ENCODE measurements at regions not wholly inside any gene's neighbourhood (a gene's known extent, or its start where the extent isn't known, plus 50 kb on each side); places are given as distances from the start of the nearest gene placed in this dataset.
A peak's percentile ranks its signal among the peaks of the same experiment; 100 is the strongest.

GRCh38 chr1:232467073-232467760, 162.7 kb downstream of the SIPA1L2 start:
- H3K4me1 ChIP-seq (ENCODE audit: insufficient read depth, low read length) = peaks cover 5% of the 10 kb centered on the region
- no peak overlapping the region for H2BK20ac ChIP-seq (ENCODE audit: low read depth, low read length, poor library complexity, severe bottlenecking)
- H3K79me1 ChIP-seq (ENCODE audit: insufficient read depth, low read depth, low read length, poor library complexity, severe bottlenecking) = no peaks in the 10 kb centered on the region
- WGBS (ENCODE audit: extremely low coverage, insufficient read length, low lambda C conversion rate) = no CpG with 5 or more reads among the region's 9 CpGs
- H3K27me3 ChIP-seq (ENCODE audit: insufficient read depth, low read length) = peaks cover 13% of the 10 kb centered on the region; the same call in 1 of the 2 replicates
- no peak overlapping the region for H3K14ac ChIP-seq (ENCODE audit: insufficient read depth, low read length)
- H3K4me1 Mint-ChIP-seq = peaks cover 28 to 31% of the 10 kb centered on the region in 2 experiments
- H3K27ac Mint-ChIP-seq = no peak overlapping the region
- no peak overlapping the region for H3K18ac ChIP-seq (ENCODE audit: insufficient read length, low read depth, low read length)
- H3K23ac ChIP-seq (ENCODE audit: insufficient read length, low read depth, low read length) = no peak overlapping the region
- no peak overlapping the region for H2BK15ac ChIP-seq (ENCODE audit: low read depth, low read length)
- no peak overlapping the region for H3K4ac ChIP-seq (ENCODE audit: low read depth, low read length)
- no peak overlapping the region for H4K5ac ChIP-seq (ENCODE audit: insufficient read length, low read depth, low read length)
- no peak overlapping the region for H2BK120ac ChIP-seq (ENCODE audit: low read depth, low read length, poor library complexity, severe bottlenecking)
- H4K20me1 ChIP-seq (ENCODE audit: control insufficient read depth, insufficient read depth, insufficient read length) = no peaks in the 10 kb centered on the region
- H3K23me2 ChIP-seq (ENCODE audit: insufficient read length, low read depth, low read length, poor library complexity, severe bottlenecking) = no peaks in the 10 kb centered on the region
- DNase-seq = no peak
- no peak overlapping the region for H2BK12ac ChIP-seq (ENCODE audit: insufficient read length, low read depth, low read length)
- H3K27ac ChIP-seq (ENCODE audit: insufficient read length, low read depth, low read length) = no peak overlapping the region
- H3K56ac ChIP-seq (ENCODE audit: insufficient read length, low read depth, low read length) = no peak overlapping the region
- no peak overlapping the region for H2AFZ ChIP-seq (ENCODE audit: low read length)
- H3K4me3 Mint-ChIP-seq = no peak overlapping the region; a peak in 1 of 5 replicates
- no peak overlapping the region for H4K8ac ChIP-seq (replicated peaks; ENCODE audit: insufficient read length, low read depth, low read length)
- no peak overlapping the region for H2AK5ac ChIP-seq (ENCODE audit: insufficient read length, low read length)
- no peaks in the 10 kb centered on the region for H3K79me2 ChIP-seq (ENCODE audit: insufficient read depth, low read length)
- no peaks in the 10 kb centered on the region for H3K9me3 ChIP-seq (ENCODE audit: control insufficient read depth, low read depth, low read length)
- peak; percentile 44; the same call in 2 of the 3 replicates for TF ChIP-seq CTCF (conservative IDR thresholded peaks at IDR 0.05)
- H3K9ac ChIP-seq (ENCODE audit: extremely low read depth, insufficient read length, low read length) = no peak overlapping the region
- no peak overlapping the region for H4K91ac ChIP-seq (ENCODE audit: insufficient read length, low read depth, low read length)
- H3K9me3 Mint-ChIP-seq = no peaks in the 10 kb centered on the region; a peak in 1 of 5 replicates
- no peak overlapping the region for H2BK5ac ChIP-seq (ENCODE audit: insufficient read length, low read length)
- no peak overlapping the region for H3K4me2 ChIP-seq (ENCODE audit: insufficient read depth, insufficient read length, low read length)
- no peak overlapping the region for H3T11ph ChIP-seq (ENCODE audit: low read length)
- H3K27me3 Mint-ChIP-seq (ENCODE audit: low read depth) = peaks cover 74% of the 10 kb centered on the region
- peaks cover 0 to 12% (median 3%) of the 10 kb centered on the region in 3 experiments; a peak in 6 of 7 replicates for H3K36me3 Mint-ChIP-seq (ENCODE audit: insufficient read depth in 1 of 3, low read depth in 3 of 3)
